HG02571 (cell line): ENCODE measurements at regions not wholly inside any gene's neighbourhood (a gene's known extent, or its start where the extent isn't known, plus 50 kb on each side); places are given as distances from the start of the nearest gene placed in this dataset.
A peak's percentile ranks its signal among the peaks of the same experiment; 100 is the strongest.
"Not testable (repeated sequence)": the region's sequence is repeated elsewhere in the genome, so short reads cannot be mapped to it uniquely, and the experiment has no call there.

Experiments
- ATAC-seq: cut with Tn5 transposase; IDR thresholded peaks from one replicate; pipeline ENCODE4 v1.9.1; 2021; ENCODE audit warnings: mild to moderate bottlenecking, moderate library complexity; ENCODE audit not compliant: unreplicated experiment

DNA sequence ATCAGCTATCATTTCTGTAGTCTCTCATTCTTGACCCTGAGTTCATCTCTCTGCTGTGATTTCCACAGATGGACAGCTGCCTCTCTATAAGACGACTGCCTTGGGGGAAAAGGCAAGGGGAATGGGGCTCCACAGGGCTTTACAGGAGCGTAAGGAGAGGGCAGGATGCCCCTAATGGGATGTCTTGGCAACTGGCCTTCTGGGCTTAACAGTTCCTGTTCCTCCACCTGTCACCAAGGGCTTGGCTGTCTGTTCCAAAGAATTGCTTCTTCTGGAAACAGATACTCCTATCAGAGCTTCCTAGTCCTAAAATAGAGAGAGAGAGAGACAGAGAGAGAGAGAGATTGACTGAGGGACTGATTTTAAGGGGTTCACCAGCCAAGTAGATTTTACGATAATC lies 181.9 kb downstream of the TMEM200A start:
- ATAC-seq, result no peak

DNA sequence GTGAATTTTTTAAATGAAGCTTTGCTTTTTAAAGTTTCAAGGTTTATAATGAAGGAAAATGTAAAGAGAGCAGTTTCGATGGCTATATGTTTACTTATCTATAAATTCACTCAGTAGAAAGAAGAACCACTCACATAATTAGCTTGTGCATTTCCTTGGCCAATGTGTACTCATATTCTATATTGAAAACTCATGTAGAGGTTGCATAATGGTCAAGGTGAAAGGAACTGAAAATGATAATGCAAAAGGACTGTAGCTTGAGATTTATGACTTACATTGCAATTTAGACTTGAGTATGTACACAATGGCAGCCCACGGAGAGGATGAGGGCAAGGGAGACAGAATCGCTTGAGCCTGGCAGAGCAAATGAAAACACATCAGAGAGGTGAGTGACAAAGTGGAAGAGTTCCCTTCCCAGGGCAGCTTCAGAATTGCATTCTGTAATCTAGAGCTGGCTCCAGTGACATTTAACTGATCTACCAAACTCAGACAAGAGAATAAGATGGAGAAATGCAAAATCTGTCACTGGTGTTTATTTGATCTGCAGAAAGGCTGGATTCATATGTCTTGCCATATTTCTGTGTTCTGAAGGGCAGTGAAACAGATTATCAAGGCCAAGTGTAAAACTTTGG lies 191.8 kb downstream of the TMEM200A start:
- no peak for ATAC-seq

DNA sequence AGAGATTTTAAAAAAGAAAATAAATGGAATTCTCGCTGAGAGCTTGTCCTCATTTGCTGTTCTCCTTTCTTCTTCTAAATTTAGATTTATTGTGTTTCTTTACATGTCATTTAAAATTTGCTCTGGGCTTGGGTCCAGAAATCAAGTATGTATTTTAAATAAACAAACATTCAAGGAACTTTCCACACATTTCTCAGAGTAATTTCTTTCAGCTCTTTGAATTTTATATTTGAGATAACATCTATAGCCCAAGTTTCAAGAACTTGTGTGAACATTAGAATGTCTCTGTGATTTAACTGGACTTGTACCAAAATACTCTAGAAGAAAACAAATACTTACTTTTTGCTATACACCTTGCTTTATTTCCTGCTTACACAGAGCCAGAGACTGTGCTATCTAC lies 192.3 kb downstream of the TMEM200A start:
- no peak for ATAC-seq

DNA sequence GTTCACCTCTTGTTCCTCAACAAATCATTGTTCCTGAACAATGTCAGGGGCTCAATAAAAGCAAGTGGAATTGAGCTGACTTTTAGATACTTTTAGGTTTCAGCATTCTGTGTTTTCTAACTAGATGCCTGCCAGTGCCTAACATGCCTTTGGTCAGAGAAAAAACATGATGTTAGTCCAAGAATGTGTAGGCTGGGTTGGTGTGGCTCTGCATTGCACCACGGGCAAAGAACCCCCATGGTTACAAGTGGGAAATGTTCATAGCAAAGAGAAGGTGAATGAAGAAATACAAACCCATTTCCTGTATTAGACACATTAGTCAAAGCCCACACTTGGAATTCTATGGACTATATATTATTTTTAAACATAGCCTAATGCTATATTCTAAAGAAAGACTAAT lies 193.3 kb downstream of the TMEM200A start:
- no peak for ATAC-seq

DNA sequence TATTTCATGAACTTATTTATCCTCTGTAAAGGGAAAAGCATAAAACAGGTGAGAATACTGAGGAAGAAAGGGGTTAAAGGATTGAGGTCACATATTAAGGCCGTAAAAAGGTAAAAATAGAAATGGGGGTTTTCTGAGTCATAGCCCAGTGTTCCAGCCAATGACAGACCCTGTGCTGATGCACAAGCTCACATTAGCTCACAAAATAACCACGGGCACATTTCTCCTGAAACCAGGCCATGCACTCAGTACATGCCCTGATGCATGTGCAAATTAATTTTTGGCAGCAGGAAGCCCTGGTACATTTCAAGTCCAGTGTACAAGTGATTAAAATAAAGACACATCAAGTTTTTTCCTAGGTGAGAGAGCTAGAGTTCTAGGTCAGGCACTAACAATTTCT lies 194.4 kb downstream of the TMEM200A start:
- ATAC-seq, result no peak

DNA sequence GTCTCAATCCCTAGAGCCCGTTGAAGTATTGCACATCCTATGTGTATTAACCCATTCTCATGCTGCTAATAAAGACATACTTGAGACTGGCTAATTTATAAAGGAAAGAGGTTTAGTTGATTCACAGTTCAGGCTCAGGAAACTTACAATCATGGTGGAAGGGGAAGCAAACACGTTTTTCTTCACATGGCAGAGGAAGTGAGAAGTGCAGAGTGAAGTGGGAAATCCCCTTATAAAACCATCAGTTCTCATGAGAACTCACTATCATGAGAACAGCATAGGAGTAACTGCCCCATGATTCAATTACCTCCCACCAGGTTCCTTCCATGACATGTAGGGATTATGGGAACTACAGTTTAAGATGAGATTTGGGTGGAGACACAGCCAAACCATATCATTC lies 195.3 kb downstream of the TMEM200A start:
- not testable (repeated sequence) for ATAC-seq

DNA sequence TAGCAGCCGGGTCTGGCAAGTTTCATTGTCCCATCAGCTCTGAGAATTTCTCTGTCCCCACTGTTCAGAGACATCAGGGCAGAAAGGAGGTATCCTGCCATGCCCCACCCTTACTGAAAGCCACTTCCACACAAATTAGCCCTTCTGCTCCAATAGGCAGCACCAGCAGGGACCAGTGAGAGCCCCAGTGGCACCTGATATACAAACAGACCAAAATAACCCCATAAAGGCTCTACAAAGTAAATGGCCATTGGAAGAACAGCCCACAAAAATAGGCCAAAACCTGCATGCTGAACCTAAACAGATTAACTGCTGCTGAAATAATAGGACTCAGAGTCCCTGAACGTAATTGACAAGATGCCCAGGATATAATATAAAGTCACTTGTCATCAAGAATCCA lies 199.9 kb downstream of the TMEM200A start:
- ATAC-seq, result no peak

DNA sequence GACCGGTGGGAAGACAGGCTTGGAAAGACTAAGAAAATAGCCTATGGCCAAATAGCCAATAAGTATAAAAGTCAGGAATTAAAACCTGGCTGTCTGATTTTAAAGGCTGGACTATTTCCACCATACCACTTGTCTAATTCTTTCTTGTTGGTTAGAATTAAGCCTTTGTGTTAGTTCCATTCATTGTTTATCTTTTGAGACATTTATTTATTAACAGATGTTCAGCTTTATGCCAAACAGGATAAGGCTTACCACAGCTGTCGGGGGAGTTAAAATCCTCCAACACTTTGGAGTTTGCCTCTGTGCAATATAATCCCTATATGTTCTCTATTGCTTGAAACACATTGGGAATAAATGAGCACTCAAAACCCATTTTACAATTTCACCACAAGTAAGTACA lies 208.3 kb downstream of the TMEM200A start:
- ATAC-seq, result no peak

DNA sequence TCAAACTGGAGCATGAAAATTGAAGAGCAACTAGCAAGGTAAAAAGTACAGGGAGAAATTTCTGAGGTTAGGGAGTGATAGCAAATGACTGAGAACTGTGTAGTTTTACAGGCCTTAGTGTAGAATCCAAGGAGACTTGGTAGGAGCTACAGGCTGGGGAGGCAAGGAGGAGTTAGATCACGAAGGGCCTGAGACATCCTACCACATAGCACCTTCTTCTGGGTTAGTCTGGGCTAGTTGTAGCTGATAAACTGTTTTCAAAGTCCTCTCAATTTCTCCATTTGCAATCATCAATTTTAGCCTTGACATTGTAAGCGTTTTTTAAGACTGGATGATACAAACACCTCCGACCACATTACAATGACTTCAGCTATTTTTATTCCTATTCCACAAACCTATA lies 209.7 kb downstream of the TMEM200A start:
- ATAC-seq, result no peak

DNA sequence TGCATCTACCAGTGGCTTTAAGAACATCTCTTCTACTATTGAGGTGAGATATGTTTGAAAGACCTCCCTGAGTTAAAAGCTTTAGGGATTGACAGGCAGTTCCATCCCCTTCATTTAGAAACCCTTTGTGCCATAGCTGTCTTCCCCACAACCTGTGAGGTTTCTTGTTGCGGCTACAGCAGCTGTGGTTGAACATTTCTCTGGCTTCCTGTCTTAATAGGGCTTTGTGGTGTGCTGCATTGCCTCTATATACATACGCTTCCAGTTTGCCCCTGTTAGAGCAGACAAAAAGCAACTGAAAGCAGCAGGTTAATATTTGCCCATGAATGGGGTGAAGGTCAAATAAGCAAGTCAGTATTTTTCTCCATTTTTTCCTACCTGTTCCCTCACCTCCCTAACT lies 210.2 kb downstream of the TMEM200A start:
- ATAC-seq, result peak; percentile 98

DNA sequence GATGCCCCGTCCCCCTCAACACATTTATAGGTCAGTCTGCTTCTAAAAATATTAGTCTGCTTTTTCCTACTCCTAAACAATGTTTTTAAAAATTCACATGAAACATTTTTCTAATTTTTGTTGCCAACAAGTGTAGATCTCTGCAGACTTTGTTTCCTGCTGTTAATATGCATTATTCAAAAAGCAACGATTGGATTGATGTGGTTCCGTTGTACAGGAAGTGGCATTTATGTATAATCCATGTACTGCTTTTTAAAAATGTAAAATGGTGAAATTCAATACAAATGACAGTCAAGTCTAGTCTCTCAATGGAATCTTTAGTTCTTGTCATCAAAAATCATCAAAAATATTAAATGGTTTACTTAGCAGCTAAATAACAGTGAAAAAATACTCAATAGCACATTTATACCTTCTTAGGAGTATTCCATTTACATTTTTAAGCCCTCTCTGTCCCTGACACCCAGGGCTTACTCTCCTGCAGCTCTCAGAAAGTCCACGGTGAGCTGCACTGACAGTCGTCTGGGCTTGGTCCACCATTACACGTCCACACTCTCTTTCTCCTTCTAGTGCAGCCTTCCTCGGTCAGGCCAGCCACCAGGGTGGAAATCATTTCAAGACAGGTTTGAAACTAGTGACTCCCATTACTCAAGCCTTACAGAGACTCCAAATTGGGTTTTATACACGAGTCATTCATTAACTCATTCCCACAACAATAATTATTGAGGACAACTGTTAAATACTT lies 211.5 kb downstream of the TMEM200A start:
- ATAC-seq, result no peak

DNA sequence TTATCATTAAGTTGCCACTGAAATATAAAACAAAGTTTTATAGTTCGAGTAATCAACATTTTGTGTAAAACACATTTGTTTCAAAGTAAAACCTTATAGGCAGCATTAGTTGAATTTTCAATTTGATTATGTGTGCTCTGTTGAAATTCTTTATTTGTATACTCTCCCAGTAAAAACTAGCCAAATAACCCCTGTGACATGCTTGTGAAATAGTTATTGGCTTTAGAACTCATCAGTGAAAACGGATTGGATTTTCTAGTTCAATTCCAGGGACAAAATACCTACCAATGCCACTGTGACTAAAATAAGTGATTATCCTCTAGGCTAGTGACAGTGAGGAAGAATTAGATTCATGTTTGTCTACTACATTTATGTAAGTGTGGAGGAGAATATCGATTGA lies 212.9 kb downstream of the TMEM200A start:
- ATAC-seq, result no peak

DNA sequence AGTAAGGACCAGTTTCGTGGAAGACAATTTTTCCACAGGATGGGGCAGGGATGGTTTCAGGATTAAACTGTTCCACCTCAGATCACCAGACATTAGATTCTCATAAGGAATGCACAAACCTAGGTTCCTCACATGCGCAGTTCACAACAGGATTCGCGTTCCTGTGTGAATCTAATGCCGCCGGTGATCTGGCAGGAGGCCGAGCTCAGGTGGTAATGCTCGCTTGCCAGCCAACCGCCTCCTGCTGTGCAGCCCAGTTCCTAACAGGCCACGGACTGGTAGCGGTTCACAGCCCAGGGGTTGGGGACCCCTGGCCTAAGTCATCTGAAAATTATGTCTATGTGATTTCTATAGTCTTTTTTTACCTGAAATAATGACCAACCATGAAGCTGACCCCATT lies 217.5 kb downstream of the TMEM200A start:
- ATAC-seq, result no peak

DNA sequence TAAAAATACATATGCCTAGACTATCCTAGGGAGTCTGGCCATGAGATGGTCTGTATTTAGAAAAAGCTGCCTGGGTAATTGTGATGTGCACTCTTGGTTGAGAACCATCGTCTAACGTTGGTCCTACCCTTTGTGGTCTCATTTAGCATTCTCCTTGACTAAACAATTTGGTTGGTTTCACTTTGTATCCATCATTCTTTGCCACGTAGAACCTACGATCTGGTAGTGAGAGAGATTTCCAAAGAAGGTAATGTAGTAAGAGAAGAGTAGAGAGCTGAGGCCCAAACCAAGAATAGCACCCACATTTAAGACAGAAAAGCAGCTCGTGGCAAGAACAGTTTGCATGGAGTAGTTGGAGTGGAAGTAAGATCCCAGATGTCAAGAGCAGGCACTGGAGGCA lies 219.8 kb downstream of the TMEM200A start:
- no peak for ATAC-seq

DNA sequence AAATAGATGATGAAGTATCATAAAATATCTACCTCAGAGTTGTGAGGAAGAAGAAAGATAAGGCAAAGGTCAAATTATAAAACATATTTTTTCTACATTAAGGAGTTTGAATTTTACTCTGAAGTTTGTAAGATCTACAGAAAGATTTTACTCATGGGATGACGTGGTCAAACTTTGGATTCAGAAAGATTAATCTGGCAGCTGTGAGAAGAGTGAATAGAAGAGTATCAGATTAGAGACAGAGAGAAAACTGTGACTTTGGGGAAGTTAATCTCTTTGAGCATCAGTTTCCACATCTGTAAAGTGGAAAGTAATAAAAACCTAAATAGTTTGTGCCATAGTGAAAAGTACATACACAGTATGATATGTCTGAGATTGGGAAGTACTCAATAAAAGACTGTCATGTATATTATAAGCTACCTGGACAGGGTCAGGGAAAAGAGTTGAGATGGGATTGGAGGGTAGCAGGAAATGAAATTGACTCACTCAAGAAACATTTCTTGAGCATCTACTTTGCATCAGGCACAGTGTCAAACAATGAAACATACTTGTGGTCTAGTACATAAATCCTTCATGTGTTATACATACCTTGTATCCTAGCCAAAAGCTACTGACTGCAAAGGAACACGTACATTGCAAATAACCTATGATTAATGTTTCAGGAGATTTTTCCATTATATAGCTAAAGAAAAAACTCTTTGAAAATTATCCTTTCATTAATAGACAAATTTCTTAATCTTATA lies 222.1 kb downstream of the TMEM200A start:
- ATAC-seq, result no peak

DNA sequence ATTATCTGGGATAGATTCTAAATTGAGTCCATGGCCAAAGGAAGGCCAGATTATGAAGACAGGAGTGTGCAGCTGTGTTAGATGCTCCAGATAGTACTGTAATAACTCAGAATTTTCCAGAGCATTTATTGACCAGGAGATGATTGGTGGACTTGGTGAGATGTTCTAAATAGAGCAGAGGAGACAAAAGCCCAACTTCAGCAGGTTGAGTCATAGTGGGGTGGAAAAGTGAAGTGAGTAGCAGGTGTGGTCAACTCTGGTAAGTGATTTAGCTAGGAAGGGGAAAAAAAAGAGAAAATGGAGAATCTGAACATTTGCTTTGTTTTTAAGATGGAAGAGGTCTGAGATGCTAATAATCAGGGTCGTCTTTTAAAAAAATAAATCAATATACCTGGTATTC lies 227.4 kb downstream of the TMEM200A start:
- no peak for ATAC-seq

DNA sequence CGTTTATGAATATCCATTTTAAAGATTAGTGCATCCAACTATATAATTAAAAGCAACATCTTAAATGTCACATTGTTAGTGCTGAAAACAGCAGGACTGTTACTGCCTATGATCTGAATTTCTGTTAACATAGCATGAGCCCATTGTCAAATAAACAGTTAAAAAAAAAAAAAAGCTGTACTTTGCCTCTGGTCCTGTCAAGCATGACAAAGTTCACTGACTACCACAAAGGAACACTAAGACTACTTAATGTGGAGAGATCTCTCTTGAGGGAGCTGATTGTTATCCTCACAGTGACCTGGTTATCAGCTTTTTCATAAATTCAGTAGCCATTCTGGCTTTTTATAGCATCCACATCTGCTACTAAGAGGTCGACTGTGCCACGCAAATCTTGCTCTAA lies 228.1 kb downstream of the TMEM200A start:
- ATAC-seq, result no peak

DNA sequence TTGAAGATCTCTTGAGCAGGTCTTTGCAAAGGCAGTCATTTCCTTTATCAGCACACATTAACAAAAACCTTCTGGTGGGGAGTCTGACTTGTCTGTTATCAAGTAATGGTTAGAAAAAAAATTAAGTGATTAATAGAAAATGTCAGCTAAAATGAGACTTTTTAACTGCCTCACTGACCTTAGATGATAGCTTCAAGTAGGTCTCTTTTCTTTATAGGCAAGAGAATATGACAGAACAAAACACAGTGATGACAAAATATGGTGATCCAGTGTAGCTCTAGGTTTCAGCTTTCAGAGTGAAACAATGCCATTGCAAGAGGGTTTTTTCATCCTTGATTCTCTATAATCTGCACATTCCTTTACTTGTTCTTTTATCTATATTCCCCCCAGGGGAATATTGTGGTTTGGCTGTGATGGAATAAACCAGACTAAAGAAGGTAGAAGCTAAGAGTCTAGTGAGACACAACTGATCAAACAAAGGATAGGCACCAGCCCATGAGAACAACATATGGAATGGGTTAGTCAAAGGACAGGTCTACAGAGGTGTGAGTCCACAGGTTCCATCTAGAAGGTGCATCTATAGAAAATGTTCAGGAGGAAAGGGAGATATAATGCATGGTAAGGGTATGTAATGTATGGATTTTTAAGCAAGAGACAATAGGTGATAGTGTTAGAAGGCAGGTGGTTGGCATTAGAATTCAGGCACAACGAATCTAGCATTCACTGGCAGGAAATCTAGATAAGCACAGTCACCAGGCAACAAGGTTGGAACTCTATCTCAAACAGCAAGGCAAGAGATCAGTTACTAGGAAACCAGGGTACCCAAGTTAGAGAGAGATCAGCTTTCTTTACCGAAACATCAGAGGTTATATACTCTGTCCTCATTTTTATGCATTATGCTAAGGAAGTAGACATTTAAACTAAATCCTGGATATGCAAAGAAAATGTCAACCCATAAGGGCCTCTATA lies 228.9 kb upstream of the SMLR1 start:
- ATAC-seq, result no peak

DNA sequence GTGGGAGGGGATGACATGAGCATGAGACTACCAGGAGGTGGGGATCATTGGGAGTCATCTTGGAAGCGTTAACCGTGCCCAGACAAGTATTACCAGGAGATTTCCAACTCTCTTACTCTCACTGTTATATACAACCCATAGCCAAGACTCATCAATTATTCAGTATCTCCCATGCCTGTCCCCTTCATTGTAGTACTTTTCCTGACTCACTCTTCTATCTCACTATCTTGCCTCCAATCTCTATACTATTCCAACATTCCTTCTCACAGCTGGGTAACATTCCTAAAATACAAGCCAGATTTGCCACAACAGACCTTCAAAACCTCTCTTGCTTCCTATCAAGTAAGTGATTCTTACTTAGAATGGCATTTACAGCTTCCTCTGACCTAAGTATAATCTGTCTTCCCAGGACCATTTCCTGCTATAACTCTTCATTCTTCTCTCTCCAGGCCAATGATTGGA lies 226.3 kb upstream of the SMLR1 start:
- ATAC-seq, result no peak

DNA sequence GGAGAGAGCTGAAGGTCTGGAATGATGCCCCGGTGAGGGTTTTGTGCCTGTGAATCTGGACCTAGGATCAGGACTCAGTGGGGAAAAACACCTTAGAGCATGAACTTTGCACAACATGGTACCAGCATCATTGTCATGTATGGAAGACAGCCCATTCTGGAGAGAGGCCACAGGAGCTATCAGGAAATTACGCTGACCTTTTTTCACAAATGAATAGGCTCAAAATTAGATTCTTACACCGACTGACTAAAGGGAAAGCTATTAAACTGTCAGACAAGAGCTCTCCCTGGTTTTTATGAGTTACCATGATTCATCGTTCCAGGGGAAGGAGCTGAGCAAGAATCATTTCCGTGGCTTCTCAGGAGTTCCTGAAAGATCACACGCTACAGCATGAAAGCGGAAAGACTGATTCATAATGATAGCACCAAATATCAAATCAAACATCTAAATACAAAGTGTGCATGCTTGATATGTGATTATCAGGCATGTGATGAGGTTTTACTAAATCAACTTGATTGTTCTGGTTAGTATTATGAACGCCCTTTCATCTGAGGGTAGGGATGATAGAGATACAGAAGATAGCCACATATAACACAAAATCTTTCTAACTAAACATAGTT lies 224.9 kb upstream of the SMLR1 start:
- ATAC-seq, result no peak
